ENCODE measurements at regions not wholly inside any gene's neighbourhood (a gene's known extent, or its start where the extent isn't known, plus 50 kb on each side); places are given as distances from the start of the nearest gene placed in this dataset.

DNA sequence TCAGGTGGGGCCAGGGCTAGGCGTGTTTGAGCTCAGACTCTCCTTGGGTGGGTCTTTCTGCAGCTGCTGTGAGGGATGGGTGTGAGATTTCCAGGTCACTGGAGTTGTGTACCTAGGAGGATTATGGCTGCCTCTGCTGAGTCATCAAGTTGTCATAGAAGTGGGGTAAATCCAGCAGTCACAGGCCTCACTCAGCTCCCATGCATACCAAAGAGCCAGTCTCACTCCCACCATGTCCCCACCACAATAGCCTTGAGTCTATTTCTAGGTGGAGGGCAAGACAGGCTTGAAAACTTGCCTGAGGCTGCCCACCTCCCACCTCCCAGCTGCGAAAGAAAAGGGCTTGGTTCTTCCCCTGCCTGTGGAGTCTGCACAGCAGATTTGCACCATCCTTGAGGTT, 194.0 kb upstream of the PCDH17 start:
- no peak for DNase-seq (ENCODE audit: insufficient read length, low spot score)

DNA sequence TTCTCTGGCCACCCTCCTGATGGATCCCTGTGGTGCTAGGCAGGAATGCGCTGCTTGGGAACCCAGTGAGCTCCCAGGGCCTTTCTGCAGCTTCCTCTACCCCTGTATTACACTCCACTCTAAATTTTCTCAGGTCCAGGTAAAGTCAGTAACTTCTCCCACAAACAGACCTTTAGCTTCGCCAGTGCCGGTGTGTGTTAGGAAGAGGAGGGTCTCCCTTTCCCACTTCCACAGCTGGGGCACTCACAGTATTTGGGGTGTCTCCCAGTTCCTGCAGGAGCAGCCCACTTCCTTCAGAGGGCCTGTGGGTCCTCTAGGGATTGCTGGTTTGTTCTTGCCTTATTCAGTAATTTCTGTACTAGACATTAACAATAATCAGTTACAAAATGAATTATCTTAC, 193.5 kb upstream of the PCDH17 start:
- FAIRE-seq (no peak), DNase-seq (ENCODE audit: insufficient read length, low spot score) (no peak)

More for the DNA sequence above, 194.0 kb upstream of the PCDH17 start:
- FAIRE-seq, result no peak

DNA sequence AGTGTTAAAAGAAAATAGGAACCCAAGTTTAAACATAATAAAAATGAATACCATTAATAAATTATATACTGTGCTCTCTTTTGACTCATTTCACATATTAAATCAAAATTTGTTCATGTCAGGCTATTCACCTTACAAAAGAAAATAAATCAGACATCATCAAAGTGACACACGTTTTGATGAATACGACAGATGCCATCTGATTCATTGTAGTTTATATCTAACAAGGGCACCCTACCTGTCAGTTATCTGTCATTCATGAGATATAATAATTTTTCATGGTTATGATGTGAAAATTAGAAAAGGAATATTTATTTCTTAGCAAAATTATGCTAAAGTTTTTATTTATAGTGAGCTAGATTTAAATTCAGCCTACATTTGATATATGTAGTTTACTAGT, 188.1 kb upstream of the PCDH17 start:
- DNase-seq (ENCODE audit: insufficient read length, low spot score), result no peak

DNA sequence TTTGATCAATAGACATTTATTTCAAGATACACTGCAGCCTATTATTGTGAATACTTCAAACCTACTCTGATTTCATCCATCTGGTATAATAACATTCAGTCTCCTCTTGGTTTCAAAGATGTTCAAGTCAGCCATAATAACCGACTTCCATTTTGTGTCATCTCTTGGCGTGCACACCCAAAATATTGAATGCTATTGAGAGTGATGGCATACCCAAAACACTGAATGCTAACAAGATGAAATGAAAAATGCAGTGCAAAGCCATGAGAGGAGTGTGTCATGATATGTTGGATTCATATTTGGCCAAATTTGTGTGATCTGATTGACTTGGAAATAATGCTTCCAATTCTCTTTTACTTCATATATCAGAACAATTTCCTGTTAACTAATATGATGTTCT, 181.2 kb upstream of the PCDH17 start:
- FAIRE-seq (no peak), DNase-seq (ENCODE audit: insufficient read length, low spot score) (no peak)

More for the DNA sequence above, 188.1 kb upstream of the PCDH17 start:
- FAIRE-seq, result no peak

DNA sequence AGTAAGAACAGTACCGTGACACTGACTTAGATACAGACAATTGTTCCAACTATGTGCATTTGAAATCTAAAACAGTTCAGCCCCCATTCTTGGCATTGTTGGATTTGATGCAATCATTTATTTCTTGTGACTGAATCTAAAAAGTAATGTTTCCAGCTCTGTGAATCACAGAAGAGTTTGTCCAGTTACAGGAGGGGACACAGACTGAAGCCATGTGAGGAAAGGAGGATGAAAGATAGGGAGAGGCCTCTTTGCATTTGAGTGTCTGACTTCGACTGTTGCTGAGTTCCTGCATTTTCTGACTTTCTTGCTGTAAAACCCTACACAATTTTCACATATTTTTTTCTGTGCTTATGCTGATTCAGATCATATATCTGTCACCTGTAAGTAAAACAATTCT, 179.3 kb upstream of the PCDH17 start:
- FAIRE-seq (no peak), DNase-seq (ENCODE audit: insufficient read length, low spot score) (no peak)

DNA sequence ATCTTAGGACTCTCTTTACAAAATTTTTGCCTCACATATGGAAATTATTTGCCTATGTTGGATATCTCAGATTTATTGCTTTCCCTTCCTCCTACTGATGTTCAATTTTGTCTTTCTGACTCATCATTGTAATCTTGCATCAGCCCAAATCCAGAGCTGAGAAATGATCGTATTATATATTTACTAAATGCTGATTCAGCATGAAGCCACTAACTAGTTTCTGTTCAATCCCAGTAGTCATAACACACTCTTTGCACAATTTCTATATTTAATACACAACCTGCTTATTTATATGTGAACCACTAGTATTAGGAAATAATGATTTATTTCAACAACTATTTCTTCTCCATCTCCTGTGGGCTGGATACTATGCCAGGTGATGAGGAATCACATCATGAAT, 161.1 kb upstream of the PCDH17 start:
- no peak for FAIRE-seq

DNA sequence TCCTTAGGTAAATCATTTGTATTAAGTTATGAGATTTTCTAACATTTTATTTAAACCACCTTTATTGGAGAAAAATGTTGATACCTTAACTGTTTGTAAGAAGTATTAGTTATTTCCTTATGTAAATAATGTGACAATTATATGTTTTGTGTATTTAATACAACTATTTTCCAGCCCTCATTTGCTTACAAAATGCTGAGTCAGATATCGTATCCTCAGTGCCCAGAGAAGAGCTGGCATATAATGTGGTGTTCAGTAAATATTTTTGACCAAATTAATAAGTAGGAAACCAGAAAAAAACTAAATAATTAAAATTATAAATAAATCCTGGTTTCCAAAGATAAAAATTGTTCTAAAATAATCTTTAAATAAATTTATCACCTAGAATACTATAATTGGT, 140.2 kb upstream of the PCDH17 start:
- FAIRE-seq, result no peak

More for the DNA sequence above, 161.1 kb upstream of the PCDH17 start:
- no peak for DNase-seq (ENCODE audit: insufficient read length, low spot score)

DNA sequence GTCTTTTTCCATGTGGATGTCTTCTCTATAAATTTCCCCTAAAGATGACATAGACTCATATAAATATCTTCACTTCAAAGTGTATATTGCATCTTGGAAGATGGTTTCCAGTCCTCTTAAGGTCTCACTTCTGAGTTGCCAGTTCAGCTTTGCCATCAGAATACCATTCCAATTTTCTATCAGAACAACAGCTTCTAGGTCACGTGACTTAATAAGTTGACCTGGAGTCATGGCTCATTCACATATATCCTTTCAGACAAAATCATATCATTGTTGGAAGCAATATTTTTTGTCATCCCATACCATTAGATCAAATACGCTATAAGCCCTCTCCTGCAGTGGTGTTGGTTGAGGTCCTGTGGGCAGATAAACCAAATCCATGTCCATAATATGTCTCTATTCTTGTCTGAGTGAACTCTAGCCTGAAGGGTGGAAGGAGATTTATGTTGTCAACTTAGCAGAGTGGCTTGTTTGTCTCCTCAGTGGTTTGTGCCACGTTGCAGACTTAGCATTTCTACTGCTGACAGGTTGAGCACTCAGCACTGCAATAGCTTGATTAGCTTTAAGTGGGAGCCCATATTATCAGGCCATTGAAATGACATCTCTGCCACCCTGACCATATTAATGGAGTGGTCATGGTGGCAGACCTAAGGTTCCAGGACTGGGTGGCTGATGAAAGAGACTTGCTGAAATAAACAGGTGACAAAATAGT, 123.6 kb upstream of the PCDH17 start:
- DNase-seq (ENCODE audit: insufficient read length, low spot score), result no peak
- no peak for FAIRE-seq

More for the DNA sequence above, 140.2 kb upstream of the PCDH17 start:
- DNase-seq (ENCODE audit: insufficient read length, low spot score), result no peak

DNA sequence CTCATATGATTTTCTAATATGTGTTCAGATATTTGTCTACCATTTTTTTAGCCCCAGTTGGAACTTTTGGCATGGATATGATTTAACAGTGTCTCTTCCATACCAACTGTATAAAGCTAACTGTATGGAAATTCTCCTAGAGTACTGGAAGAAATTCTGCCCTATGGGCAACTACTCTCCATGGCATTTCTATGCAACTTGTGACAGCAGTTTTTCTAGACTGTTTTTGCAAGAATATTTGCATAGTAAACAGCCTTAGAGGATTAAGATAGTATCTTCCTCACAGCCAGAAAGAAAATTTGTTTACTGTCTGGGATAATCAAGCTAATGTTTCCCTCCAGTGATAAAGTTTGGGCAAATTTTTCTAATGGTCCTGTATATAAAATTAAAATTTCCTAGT, 119.9 kb upstream of the PCDH17 start:
- FAIRE-seq (no peak), DNase-seq (ENCODE audit: insufficient read length, low spot score) (no peak)

DNA sequence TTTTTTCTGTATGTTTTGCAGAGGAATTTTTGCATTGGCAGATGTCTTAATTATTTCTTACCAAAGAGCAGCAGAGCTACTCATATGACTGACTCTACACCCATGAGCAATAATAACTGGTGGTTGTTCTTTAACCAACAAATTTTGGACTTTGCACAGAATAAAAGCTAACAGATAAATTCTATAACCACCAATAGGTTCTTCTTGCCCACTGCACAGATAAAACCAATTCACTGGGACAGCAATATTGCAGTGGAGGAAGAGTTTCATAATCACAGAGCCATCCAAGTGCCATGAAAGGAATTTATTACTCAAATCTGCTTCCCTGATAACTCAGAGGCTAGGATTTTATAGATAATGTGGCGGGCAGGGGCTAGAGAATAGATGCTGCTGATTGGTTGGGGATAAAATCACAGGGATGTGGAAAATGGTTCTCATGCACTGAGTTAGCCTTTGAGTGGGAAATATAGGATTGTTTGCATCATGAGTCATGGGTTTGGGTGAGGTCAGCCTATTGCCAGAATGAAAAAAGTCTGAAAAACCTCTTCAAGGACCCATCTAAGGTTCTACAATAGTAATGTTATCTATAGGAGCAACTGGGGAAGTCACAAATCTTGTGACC, 104.3 kb upstream of the PCDH17 start:
- DNase-seq (ENCODE audit: insufficient read length, low spot score), result no peak
- FAIRE-seq, result no peak

DNA sequence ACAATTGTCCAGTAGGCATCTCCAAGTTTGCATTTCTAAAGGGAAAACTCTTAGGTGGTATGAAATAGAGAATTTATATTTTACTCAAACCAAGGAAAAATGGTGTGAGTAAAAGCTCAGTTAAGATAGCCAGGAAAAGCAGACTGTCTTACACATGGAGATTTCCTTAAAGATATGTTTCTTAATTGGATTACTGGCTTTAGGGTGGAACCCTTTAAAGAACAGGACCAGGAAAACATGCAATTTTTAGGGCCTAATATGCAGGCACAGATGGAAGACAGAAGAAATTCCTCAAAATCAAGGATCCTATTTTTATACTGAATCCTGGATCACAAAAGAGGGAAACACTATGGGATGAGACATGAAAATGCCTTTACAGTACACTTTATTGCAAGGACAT, 100.3 kb upstream of the PCDH17 start:
- DNase-seq (ENCODE audit: insufficient read length, low spot score) (no peak), FAIRE-seq (no peak)

DNA sequence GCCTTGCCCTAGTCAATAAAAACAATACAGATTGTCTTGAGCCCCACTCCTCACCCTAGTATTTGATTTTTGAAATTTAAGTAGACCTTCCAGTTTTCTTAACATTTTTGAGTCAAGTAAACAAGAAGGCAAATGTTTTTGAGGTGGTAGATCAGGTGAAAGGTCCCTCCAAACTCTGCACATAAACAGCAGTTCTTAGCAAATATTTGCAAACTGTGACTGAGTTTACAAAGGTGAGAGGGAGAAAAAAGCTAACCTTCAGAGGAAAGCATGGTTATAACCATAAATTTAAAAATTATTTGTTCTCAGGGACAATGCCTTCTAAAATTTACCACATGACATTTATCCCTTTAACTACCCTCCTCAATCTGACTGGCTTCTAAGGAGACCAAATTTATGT, 84.6 kb upstream of the PCDH17 start:
- FAIRE-seq, result no peak
- DNase-seq (ENCODE audit: insufficient read length, low spot score), result no peak

DNA sequence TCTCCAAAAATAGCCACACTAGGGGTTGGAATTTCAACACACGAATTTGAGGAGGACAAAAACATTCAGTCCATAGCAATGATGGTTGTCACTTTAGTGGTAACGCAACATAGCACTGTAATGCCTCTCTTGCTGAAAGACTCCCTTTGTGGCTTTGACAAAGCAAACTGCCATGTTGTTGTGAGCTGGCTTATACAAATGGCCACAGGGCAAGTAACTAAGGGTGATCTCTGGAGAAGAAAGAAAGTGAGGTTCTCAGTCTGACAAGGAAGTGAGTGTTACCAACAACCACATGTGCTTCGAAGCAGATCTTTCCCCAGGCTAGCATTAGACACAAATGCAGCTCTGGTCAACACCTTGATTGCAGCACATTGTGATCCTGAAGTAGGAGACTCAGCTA, 79.1 kb upstream of the PCDH17 start:
- no peak for FAIRE-seq
- no peak for DNase-seq (ENCODE audit: insufficient read length, low spot score)

DNA sequence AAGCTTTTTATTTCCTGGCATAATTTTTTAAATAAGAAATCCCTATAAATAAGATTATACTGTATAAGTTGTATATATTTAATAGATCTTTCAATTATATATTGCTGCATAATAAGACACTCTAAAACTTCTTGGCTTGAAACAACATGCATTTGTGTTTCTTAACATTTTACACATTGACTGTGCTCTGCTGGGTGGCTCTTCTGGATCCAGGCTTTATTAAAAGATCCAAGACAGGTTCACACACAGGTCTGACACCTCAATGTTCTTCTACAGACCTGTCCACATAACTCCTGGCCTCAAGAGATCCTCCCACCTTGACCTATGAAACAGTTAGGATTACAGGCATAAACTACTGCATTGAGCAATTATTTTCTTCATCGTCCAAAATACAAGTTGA, 77.6 kb upstream of the PCDH17 start:
- FAIRE-seq, result no peak

DNA sequence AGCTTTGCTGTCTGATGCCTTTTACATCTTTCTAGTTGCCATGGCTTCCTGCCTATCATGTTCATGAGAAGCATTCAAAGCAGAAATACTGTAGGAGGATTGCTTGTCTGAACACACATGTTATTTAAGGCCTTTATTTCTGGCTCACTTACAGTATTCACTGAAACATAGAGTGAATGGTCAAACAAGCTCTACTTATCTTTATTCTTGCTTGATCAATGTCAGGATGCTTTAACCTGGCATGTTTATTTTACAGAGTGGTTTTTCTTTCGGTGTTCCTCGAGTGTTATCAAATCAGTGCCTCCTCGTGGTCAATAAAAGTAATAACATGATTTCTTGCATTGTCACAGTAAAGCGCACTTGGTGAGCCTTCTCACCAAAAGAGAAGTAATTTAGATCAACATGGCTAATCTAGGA, 73.5 kb upstream of the PCDH17 start:
- no peak for DNase-seq (ENCODE audit: insufficient read length, low spot score)

More for the DNA sequence above, 77.6 kb upstream of the PCDH17 start:
- DNase-seq (ENCODE audit: insufficient read length, low spot score), result no peak

DNA sequence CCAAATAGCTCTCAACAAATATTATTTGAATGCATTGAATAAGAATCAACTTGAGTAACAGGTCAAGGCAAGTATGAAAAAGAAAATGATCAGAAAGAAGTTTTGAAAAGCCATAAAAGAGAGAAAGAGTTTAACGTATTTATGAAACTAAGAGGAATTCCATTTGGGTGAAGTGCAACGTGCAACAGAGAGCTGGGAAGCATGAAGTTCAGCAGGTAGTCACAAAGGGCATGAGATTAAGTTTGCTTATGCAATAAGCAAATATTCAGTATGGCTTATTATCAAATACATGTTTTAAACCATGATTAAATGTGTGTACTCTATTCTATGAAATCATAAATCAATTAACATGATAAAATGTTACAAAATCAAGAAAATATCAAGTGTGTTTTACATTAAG, 62.7 kb upstream of the PCDH17 start:
- DNase-seq (ENCODE audit: insufficient read length, low spot score), result no peak
- no peak for FAIRE-seq

More for the DNA sequence above, 73.5 kb upstream of the PCDH17 start:
- no peak for FAIRE-seq

DNA sequence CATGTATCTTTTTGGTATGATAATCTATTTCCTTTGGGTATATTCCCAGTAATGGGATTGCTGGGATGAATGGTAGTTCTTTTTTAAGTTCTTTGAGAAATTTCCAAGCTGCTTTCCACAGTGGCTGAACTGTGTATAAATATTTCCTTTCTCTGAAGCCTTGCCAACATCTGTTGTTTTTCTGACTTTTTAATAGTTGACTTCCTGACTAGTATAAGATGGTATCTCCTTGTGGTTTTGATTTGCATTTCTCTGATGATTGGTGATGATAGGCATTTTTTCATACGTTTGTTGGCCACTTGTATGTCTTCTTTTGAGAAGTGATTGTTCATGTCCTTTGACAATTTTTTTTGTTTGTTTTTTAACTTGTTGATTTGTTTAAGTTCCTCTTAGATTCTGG, 61.6 kb upstream of the PCDH17 start:
- no peak for DNase-seq (ENCODE audit: insufficient read length, low spot score)
- FAIRE-seq, result no peak
